Bone marrow (tissue), 2 donors: ENCODE measurements at regions not wholly inside any gene's neighbourhood (a gene's known extent, or its start where the extent isn't known, plus 50 kb on each side); places are given as distances from the start of the nearest gene placed in this dataset.
"Not testable (repeated sequence)": the region's sequence is repeated elsewhere in the genome, so short reads cannot be mapped to it uniquely, and the experiment has no call there.

Experiments used
- DNase-seq, 2 donors: peaks; one replicate each; lab custom pipeline; 2025; lab: John Stamatoyannopoulos, UW

- DNase-seq, result no peak
These were observed 89.0 kb upstream of the STOX2 start for GRCh38 chr4:183816077-183816476.

- DNase-seq, result no peak
These were observed 88.1 kb upstream of the STOX2 start for GRCh38 chr4:183816882-183817509.

- DNase-seq, result not testable (repeated sequence)
These were observed 86.5 kb upstream of the STOX2 start for GRCh38 chr4:183818591-183818990.

- DNase-seq, result no peak
These were observed 83.8 kb upstream of the STOX2 start for GRCh38 chr4:183821076-183821853.

GRCh38 chr4:183823434-183823833 is 81.7 kb upstream of the STOX2 start:
- DNase-seq, result no peak

GRCh38 chr4:183825346-183825745 is 79.8 kb upstream of the STOX2 start:
- DNase-seq, result no peak

- DNase-seq, result no peak
These were observed 78.6 kb upstream of the STOX2 start for GRCh38 chr4:183826461-183826860.

GRCh38 chr4:183828125-183828524 is 77.0 kb upstream of the STOX2 start:
- no peak for DNase-seq

GRCh38 chr4:183828839-183829238 is 76.3 kb upstream of the STOX2 start:
- no peak for DNase-seq

GRCh38 chr4:183830438-183830985 is 74.6 kb upstream of the STOX2 start:
- no peak for DNase-seq

GRCh38 chr4:183831026-183831446 is 74.1 kb upstream of the STOX2 start:
- DNase-seq, result no peak

GRCh38 chr4:183831683-183832082 is 73.4 kb upstream of the STOX2 start:
- DNase-seq, result no peak

GRCh38 chr4:183832776-183833450 is 72.2 kb upstream of the STOX2 start:
- DNase-seq, result no peak

- DNase-seq, result no peak
These were observed 70.9 kb upstream of the STOX2 start for GRCh38 chr4:183834252-183834651.

GRCh38 chr4:183837222-183837621 is 67.9 kb upstream of the STOX2 start:
- no peak for DNase-seq

- no peak for DNase-seq
These were observed 66.0 kb upstream of the STOX2 start for GRCh38 chr4:183838987-183839712.

- DNase-seq, result peak; percentile 6 to 19
These were observed 64.8 kb upstream of the STOX2 start for GRCh38 chr4:183840311-183840710.

- no peak for DNase-seq
These were observed 64.1 kb upstream of the STOX2 start for GRCh38 chr4:183841001-183841400.

- DNase-seq, result no peak
These were observed 63.0 kb upstream of the STOX2 start for GRCh38 chr4:183842129-183842528.

- no peak for DNase-seq
These were observed 61.8 kb upstream of the STOX2 start for GRCh38 chr4:183843248-183843671.

GRCh38 chr4:183846951-183847350 is 58.2 kb upstream of the STOX2 start:
- DNase-seq, result no peak

- DNase-seq, result no peak
These were observed 56.3 kb upstream of the STOX2 start for GRCh38 chr4:183848805-183849204.
